GM12878 (cell line): ENCODE measurements at regions not wholly inside any gene's neighbourhood (a gene's known extent, or its start where the extent isn't known, plus 50 kb on each side); places are given as distances from the start of the nearest gene placed in this dataset.

ENCODE experiments used
- ATAC-seq: fragments of 200-7000 bp; cut with Tn5 transposase; 3 replicates; pipeline ENCODE4 v1.9.1; 2020; ENCODE audit warnings: mild to moderate bottlenecking, moderate library complexity
- BruUV-seq: library from RNA; stranded (reverse); fragments of 400-500 nt; replicated peaks from 2 replicates; lab custom pipeline; 2021; lab: Mats Ljungman, UMichigan
- CTCF ChIA-PET: fragments of 300-600 bp; sonication (Branson Sonifier 250); formaldehyde crosslinking; extraction: SDS; loops from one replicate; lab custom pipeline; 2021; ENCODE audit warnings: inconsistent platforms; lab: Yijun Ruan, JAX
- POLR2A ChIA-PET: fragments of 350-600 bp; formaldehyde crosslinking; extraction: SDS; loops from one replicate; lab custom pipeline; 2021; ENCODE audit warnings: inconsistent platforms; lab: Charles Lee
- RAD21 ChIA-PET: fragments of 300-600 bp; sonication (Branson Sonifier 250); formaldehyde crosslinking; loops from one replicate; lab custom pipeline; 2023; ENCODE audit warnings: antibody characterized with exemption; ENCODE audit not compliant: unreplicated experiment; lab: Charles Lee
- SMC1A ChIA-PET: fragments of 300-600 bp; sonication (Branson Sonifier 250); formaldehyde crosslinking; loops from one replicate; lab custom pipeline; 2023; ENCODE audit not compliant: unreplicated experiment, uncharacterized antibody; lab: Charles Lee
- DNase-seq: peaks from one replicate; pipeline ENCODE4 v3.0.0-alpha.2; 2011; ENCODE audit warnings: low read depth, low spot score
- FAIRE-seq: peaks from 3 replicates; lab custom pipeline; 2011; peaks lifted over from hg19 to GRCh38; lab: Jason Lieb, UNC
- H2AFZ ChIP-seq: 2 replicates; pipeline ENCODE4 v1.6.0; 2011; ENCODE audit warnings: low read depth, low read length, control low read depth; ENCODE audit not compliant: control insufficient read depth
- H3K27ac ChIP-seq: 2 replicates; pipeline ENCODE4 v1.5.1; 2011; ENCODE audit warnings: control low read depth; ENCODE audit not compliant: control insufficient read depth, insufficient read depth
- H3K27me3 ChIP-seq, 2 experiments: replicated peaks in 1 of 2; 2 replicates each; pipeline versions ENCODE4 v1.6.0 to v1.6.1; 2011; ENCODE audit warnings: low read length in 1 of 2; ENCODE audit not compliant: control insufficient read depth in 2 of 2, insufficient read depth in 2 of 2
- H3K36me3 ChIP-seq, 2 experiments: 2 replicates each; pipeline ENCODE4 v1.5.1; 2011; ENCODE audit warnings: low read length in 1 of 2; ENCODE audit not compliant: control insufficient read depth in 2 of 2, insufficient read depth in 2 of 2
- H3K4me1 ChIP-seq: 2 replicates; pipeline ENCODE4 v1.6.1; 2011; ENCODE audit warnings: mild to moderate bottlenecking, low read length, moderate library complexity, mixed read lengths; ENCODE audit not compliant: control insufficient read depth, insufficient read depth
- H3K4me2 ChIP-seq: 2 replicates; pipeline ENCODE4 v1.6.0; 2011; ENCODE audit warnings: control low read depth; ENCODE audit not compliant: control insufficient read depth, insufficient read depth
- H3K4me3 ChIP-seq: fragments of 200-600 bp; sonication (generic); 2 replicates; pipeline ENCODE4 v1.5.1; 2016
- H3K79me2 ChIP-seq: 2 replicates; pipeline ENCODE4 v1.6.0; 2011; ENCODE audit warnings: low read length; ENCODE audit not compliant: control insufficient read depth, insufficient read depth
- H3K9ac ChIP-seq: 2 replicates; pipeline ENCODE4 v1.8.0; 2011; ENCODE audit warnings: low read length, control low read depth, mixed read lengths; ENCODE audit not compliant: control insufficient read depth, insufficient read depth
- H3K9me3 ChIP-seq: replicated peaks from 3 replicates; pipeline ENCODE4 v1.5.1; 2011; ENCODE audit warnings: mild to moderate bottlenecking, low read length; ENCODE audit not compliant: control insufficient read depth, insufficient read depth
- H4K20me1 ChIP-seq: 2 replicates; pipeline ENCODE4 v1.6.0; 2011; ENCODE audit not compliant: control insufficient read depth, insufficient read depth
- BCL11A ChIP-seq: IDR thresholded peaks from 2 replicates; pipeline ENCODE4 v1.6.1; 2011; ENCODE audit warnings: low read depth, low read length
- CHD2 ChIP-seq: IDR thresholded peaks from 2 replicates; pipeline ENCODE4 v1.6.1; 2011; ENCODE audit warnings: low read depth, low read length, improper control_type of control experiment, borderline replicate concordance
- CREB1 ChIP-seq: IDR thresholded peaks from 2 replicates; pipeline ENCODE4 v1.6.1; 2012; ENCODE audit warnings: low read depth, mild to moderate bottlenecking, inconsistent platforms
- EP300 ChIP-seq, 2 experiments: fragments of 150-350 bp in 1 of 2; IDR thresholded peaks; 2 replicates each; pipeline ENCODE4 v1.6.1; 2011 to 2012; ENCODE audit warnings: low read depth in 2 of 2, low read length in 2 of 2, borderline replicate concordance in 1 of 2, improper control_type of control experiment in 1 of 2, inconsistent platforms in 1 of 2; ENCODE audit not compliant: control insufficient read depth in 1 of 2
- ESRRA ChIP-seq: IDR thresholded peaks from 2 replicates; pipeline ENCODE4 v1.6.1; 2012; ENCODE audit warnings: mild to moderate bottlenecking, low read length, improper control_type of control experiment
- JUNB ChIP-seq: IDR thresholded peaks from 2 replicates; pipeline ENCODE4 v1.6.1; 2016; ENCODE audit warnings: antibody characterized with exemption, mild to moderate bottlenecking
- KAT2A ChIP-seq: conservative IDR thresholded peaks from 2 replicates; pipeline ENCODE4 v1.6.1; 2011; ENCODE audit warnings: low read depth, low read length; ENCODE audit not compliant: control insufficient read depth
- MXI1 ChIP-seq: fragments of 150-350 bp; IDR thresholded peaks from 2 replicates; pipeline ENCODE4 v1.6.1; 2011; ENCODE audit warnings: low read depth, mild to moderate bottlenecking, inconsistent platforms, low read length, improper control_type of control experiment
- RB1 ChIP-seq: fragments of 450-650 bp; formaldehyde crosslinking; IDR thresholded peaks from 2 replicates; pipeline ENCODE4 v1.6.1; 2017; ENCODE audit warnings: mild to moderate bottlenecking, borderline replicate concordance
- SIN3A ChIP-seq: IDR thresholded peaks from 2 replicates; pipeline ENCODE4 v1.6.1; 2012; ENCODE audit warnings: low read depth, low read length, improper control_type of control experiment
- SKIL ChIP-seq: fragments of 450-650 bp; IDR thresholded peaks from 2 replicates; pipeline ENCODE4 v1.6.1; 2017; ENCODE audit warnings: mild to moderate bottlenecking, low read depth, inconsistent platforms; ENCODE audit not compliant: poor library complexity, severe bottlenecking
- STAT3 ChIP-seq: IDR thresholded peaks from 2 replicates; pipeline ENCODE4 v1.6.1; 2011; ENCODE audit warnings: low read depth, low read length, improper control_type of control experiment
- SUZ12 ChIP-seq: fragments of 200-600 bp; sonication (generic); IDR thresholded peaks from one replicate; pipeline ENCODE4 v1.6.1; 2018; ENCODE audit warnings: antibody characterized with exemption, mild to moderate bottlenecking; ENCODE audit not compliant: unreplicated experiment
- ZBTB33 ChIP-seq: fragments of 450-650 bp; IDR thresholded peaks from 2 replicates; pipeline ENCODE4 v1.6.1; 2017; ENCODE audit warnings: mild to moderate bottlenecking
- WGBS: methylation state at CpG from one replicate; pipeline ENCODE4 v1.1.6; 2016; ENCODE audit warnings: low lambda C conversion rate; ENCODE audit not compliant: insufficient replicate concordance, insufficient coverage; ENCODE audit errors: missing lambda C conversion rate; 5-methylcytosine and 5-hydroxymethylcytosine counted together
- in situ Hi-C: fragments of 300-500 bp; cut with MboI; formaldehyde crosslinking; loops from 9 replicates; pipeline ENCODE4 v1.14.3; 2018; ENCODE audit warnings: mixed read lengths
- intact Hi-C: fragments of 100-400 bp; cut with micrococcal nuclease; formaldehyde crosslinking; loops from one replicate; pipeline ENCODE4 v1.14.2; 2022; ENCODE audit not compliant: unreplicated experiment
- TF ChIP-seq, protein P1 (sequence below): fragments of 150-350 bp; IDR thresholded peaks from 2 replicates; pipeline ENCODE4 v1.6.1; 2014; ENCODE audit warnings: mild to moderate bottlenecking, low read depth, low read length
- TF ChIP-seq, protein P2 (sequence below): IDR thresholded peaks from 2 replicates; pipeline ENCODE4 v1.6.1; 2011; ENCODE audit warnings: mild to moderate bottlenecking, low read depth, low read length, moderate library complexity; ENCODE audit not compliant: insufficient replicate concordance

GRCh38 chr2:64794426-64794995, 140.8 kb upstream of the SERTAD2 start:
- Histone ChIP-seq H3K9me3 (no peaks in the 10 kb centered on the region), H3K36me3 (no peaks in the 10 kb centered on the region), H3K27me3 (no peaks in the 10 kb centered on the region), H3K79me2 (no peaks in the 10 kb centered on the region), H3K27ac (no peak overlapping the region), H2AFZ (no peak overlapping the region)
- SMC1A ChIA-PET = interaction anchor here (1.0 to 1.6 kb wide), 5 partner anchors 14 to 47 kb away, joined by 3 to 6 read pairs (median 5); no protein-coding TSS in a partner anchor
- 83% methylated on average over 6 of the region's 6 CpGs for WGBS
- POLR2A ChIA-PET = interaction anchor here (1.5 to 2.3 kb wide), 2 partner anchors 13 to 44 kb away, joined by 4 to 8 read pairs; no protein-coding TSS in a partner anchor
- no peak for DNase-seq
- RAD21 ChIA-PET = interaction anchor here (0.8 kb wide), 1 partner anchor 11 kb away, joined by 3 read pairs; no protein-coding TSS in a partner anchor
- TF ChIP-seq, protein P1, sequence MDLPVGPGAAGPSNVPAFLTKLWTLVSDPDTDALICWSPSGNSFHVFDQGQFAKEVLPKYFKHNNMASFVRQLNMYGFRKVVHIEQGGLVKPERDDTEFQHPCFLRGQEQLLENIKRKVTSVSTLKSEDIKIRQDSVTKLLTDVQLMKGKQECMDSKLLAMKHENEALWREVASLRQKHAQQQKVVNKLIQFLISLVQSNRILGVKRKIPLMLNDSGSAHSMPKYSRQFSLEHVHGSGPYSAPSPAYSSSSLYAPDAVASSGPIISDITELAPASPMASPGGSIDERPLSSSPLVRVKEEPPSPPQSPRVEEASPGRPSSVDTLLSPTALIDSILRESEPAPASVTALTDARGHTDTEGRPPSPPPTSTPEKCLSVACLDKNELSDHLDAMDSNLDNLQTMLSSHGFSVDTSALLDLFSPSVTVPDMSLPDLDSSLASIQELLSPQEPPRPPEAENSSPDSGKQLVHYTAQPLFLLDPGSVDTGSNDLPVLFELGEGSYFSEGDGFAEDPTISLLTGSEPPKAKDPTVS = no peak
- no peak for TF ChIP-seq ESRRA
- no peak for TF ChIP-seq ZBTB33
- TF ChIP-seq CHD2 = no peak
- TF ChIP-seq CREB1 = no peak
- TF ChIP-seq EP300 (IDR thresholded peaks at IDR 0.05; ENCODE audit: borderline replicate concordance in 1 of 2, control insufficient read depth in 1 of 2, low read depth in 2 of 2, low read length in 2 of 2) = no peak
- no peak for TF ChIP-seq STAT3
- TF ChIP-seq SUZ12 = no peak
- TF ChIP-seq BCL11A = no peak
- TF ChIP-seq, protein P2, sequence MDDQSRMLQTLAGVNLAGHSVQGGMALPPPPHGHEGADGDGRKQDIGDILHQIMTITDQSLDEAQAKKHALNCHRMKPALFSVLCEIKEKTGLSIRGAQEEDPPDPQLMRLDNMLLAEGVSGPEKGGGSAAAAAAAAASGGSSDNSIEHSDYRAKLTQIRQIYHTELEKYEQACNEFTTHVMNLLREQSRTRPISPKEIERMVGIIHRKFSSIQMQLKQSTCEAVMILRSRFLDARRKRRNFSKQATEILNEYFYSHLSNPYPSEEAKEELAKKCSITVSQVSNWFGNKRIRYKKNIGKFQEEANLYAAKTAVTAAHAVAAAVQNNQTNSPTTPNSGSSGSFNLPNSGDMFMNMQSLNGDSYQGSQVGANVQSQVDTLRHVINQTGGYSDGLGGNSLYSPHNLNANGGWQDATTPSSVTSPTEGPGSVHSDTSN = no peak
- no peak for TF ChIP-seq KAT2A
- no peak for TF ChIP-seq JUNB
- no peak for TF ChIP-seq SKIL
- no peak for TF ChIP-seq SIN3A
- TF ChIP-seq RB1 = no peak
- TF ChIP-seq MXI1 = no peak
- TF ChIP-seq, all 136 proteins: peak for 0
- Histone ChIP-seq H3K4me3 (no peak overlapping the region), H3K4me1 (no peaks in the 10 kb centered on the region), H4K20me1 (no peaks in the 10 kb centered on the region), H3K4me2 (no peak overlapping the region), H3K9ac (no peak overlapping the region)
- intact Hi-C loops (no loop called here), in situ Hi-C loops (no loop called here)
- BruUV-seq = no TSS peak
- CTCF ChIA-PET = interaction anchor here (1.4 to 2.0 kb wide), 3 partner anchors 11 to 148 kb away, joined by 3 to 5 read pairs (median 4); no protein-coding TSS in a partner anchor
- ATAC-seq (no peak), FAIRE-seq (no peak)
